B cell (primary cell): ENCODE measurements at regions not wholly inside any gene's neighbourhood (a gene's known extent, or its start where the extent isn't known, plus 50 kb on each side); places are given as distances from the start of the nearest gene placed in this dataset.

Experiments
- ATAC-seq: fragments of 200-7000 bp; cut with Tn5 transposase; one replicate; pipeline ENCODE4 v1.10.0; 2021; ENCODE audit warnings: low read depth, mild to moderate bottlenecking, moderate number of reproducible peaks, moderate library complexity
- CTCF ChIA-PET: fragments of 350-600 bp; sonication (Branson Sonifier 250); formaldehyde crosslinking; loops from one replicate; lab custom pipeline; 2021; ENCODE audit warnings: antibody characterized with exemption, inconsistent platforms; lab: Charles Lee
- POLR2A ChIA-PET: fragments of 350-600 bp; sonication (Branson Sonifier 250); formaldehyde crosslinking; loops from one replicate; lab custom pipeline; 2021; ENCODE audit warnings: antibody characterized with exemption; lab: Charles Lee
- DNase-seq: peaks from one replicate; pipeline ENCODE4 v3.0.0; 2013
- H2AFZ ChIP-seq: 2 replicates; pipeline ENCODE4 v1.6.1; 2012; ENCODE audit warnings: mild to moderate bottlenecking, low read depth, low read length; ENCODE audit not compliant: insufficient read depth, poor library complexity, severe bottlenecking
- H3K27ac ChIP-seq, 2 donors: 1 replicate in 1 of 2; 2 replicates in 1 of 2; pipeline ENCODE4 v1.5.1; 2012 to 2013; ENCODE audit warnings: low read length in 2 of 2, mild to moderate bottlenecking in 2 of 2, moderate library complexity in 1 of 2
- H3K27me3 ChIP-seq, 4 experiments: fragments of 200-600 bp in 1 of 4; sonication (generic) in 1 of 4; replicated peaks in 1 of 4; 1 replicate in 2 of 4; 2 replicates in 2 of 4; pipeline versions ENCODE4 v1.6.1 to v1.7.0; 2013 to 2016; ENCODE audit warnings: low read length in 3 of 4, mild to moderate bottlenecking in 2 of 4, mixed read lengths in 1 of 4, moderate library complexity in 1 of 4; ENCODE audit not compliant: insufficient read depth in 4 of 4, control insufficient read depth in 3 of 4; ENCODE audit errors: control extremely low read depth in 1 of 4
- H3K36me3 ChIP-seq, 2 experiments: replicated peaks in 1 of 2; 1 replicate in 1 of 2; 2 replicates in 1 of 2; pipeline versions ENCODE4 v1.6.1 to v1.7.1; 2013; ENCODE audit warnings: low read length in 1 of 2; ENCODE audit not compliant: insufficient read depth in 2 of 2, control insufficient read depth in 1 of 2; ENCODE audit errors: control extremely low read depth in 1 of 2, extremely low read depth in 1 of 2
- H3K4me1 ChIP-seq, 2 donors: fragments of 200-600 bp in 1 of 2; sonication (generic) in 1 of 2; 1 replicate in 1 of 2; 2 replicates in 1 of 2; pipeline versions ENCODE4 v1.5.1 to v1.6.1; 2013 to 2017; ENCODE audit warnings: low read length in 2 of 2; ENCODE audit not compliant: control insufficient read depth in 2 of 2, insufficient read depth in 2 of 2
- H3K4me2 ChIP-seq: replicated peaks from 2 replicates; pipeline ENCODE3; 2012; ENCODE audit warnings: mild to moderate bottlenecking, low read depth, low read length; ENCODE audit not compliant: poor library complexity, severe bottlenecking
- H3K4me3 ChIP-seq, 5 experiments: fragments of 200-600 bp in 1 of 5; sonication (generic) in 1 of 5; 1 replicate in 3 of 5; 2 replicates in 2 of 5; pipeline versions ENCODE4 v1.5.1 to v1.7.0; 2011 to 2016; ENCODE audit warnings: low read length in 4 of 5, mild to moderate bottlenecking in 4 of 5, low read depth in 2 of 5, control low read depth in 1 of 5, moderate library complexity in 1 of 5; ENCODE audit not compliant: insufficient read depth in 1 of 5; ENCODE audit errors: control extremely low read depth in 1 of 5, extremely low read depth in 1 of 5
- H3K79me2 ChIP-seq: fragments of 200-600 bp; sonication (generic); one replicate; pipeline ENCODE4 v1.6.0; 2016; ENCODE audit warnings: low read length; ENCODE audit not compliant: control insufficient read depth, insufficient read depth
- H3K9ac ChIP-seq: fragments of 200-600 bp; sonication (generic); 2 replicates; pipeline ENCODE4 v1.6.1; 2017; ENCODE audit warnings: mild to moderate bottlenecking, low read length, moderate library complexity
- H3K9me3 ChIP-seq, 3 donors: one replicate each; pipeline versions ENCODE4 v1.6.1 to v1.7.1; 2013; ENCODE audit warnings: low read length in 2 of 3; ENCODE audit not compliant: control insufficient read depth in 2 of 3, insufficient read depth in 1 of 3; ENCODE audit errors: control extremely low read depth in 1 of 3
- H4K20me1 ChIP-seq: 2 replicates; pipeline ENCODE4 v1.6.0; 2012; ENCODE audit warnings: mild to moderate bottlenecking, low read length; ENCODE audit not compliant: insufficient read depth, control insufficient read depth, poor library complexity, severe bottlenecking
- H3K27ac Mint-ChIP-seq: one replicate; pipeline ENCODE4 v1.8.0; 2021; ENCODE audit warnings: mixed read lengths
- H3K27me3 Mint-ChIP-seq: one replicate; pipeline ENCODE4 v1.8.0; 2021; ENCODE audit warnings: mixed read lengths
- H3K4me1 Mint-ChIP-seq: one replicate; pipeline ENCODE4 v1.8.0; 2021; ENCODE audit warnings: mixed read lengths
- H3K4me3 Mint-ChIP-seq: one replicate; pipeline ENCODE4 v1.8.0; 2021; ENCODE audit warnings: mixed read lengths
- H3K9me3 Mint-ChIP-seq: one replicate; pipeline ENCODE4 v1.8.0; 2022; ENCODE audit warnings: mixed read lengths; ENCODE audit not compliant: insufficient read depth
- CTCF ChIP-seq: fragments of 200-600 bp; IDR thresholded peaks from one replicate; pipeline ENCODE4 v1.8.0; 2022; ENCODE audit warnings: antibody characterized with exemption, mild to moderate bottlenecking
- EZH2 ChIP-seq: IDR thresholded peaks from 2 replicates; pipeline ENCODE4 v1.6.1; 2012; ENCODE audit warnings: borderline replicate concordance, low read depth, mild to moderate bottlenecking, moderate library complexity, low read length; ENCODE audit not compliant: insufficient read depth, poor library complexity, severe bottlenecking
- WGBS: methylation state at CpG from one replicate; pipeline ENCODE4 v1.1.5; 2013; ENCODE audit warnings: missing lambda C conversion rate; ENCODE audit not compliant: insufficient coverage; 5-methylcytosine and 5-hydroxymethylcytosine counted together
- intact Hi-C: fragments of 100-400 bp; cut with micrococcal nuclease; formaldehyde crosslinking; loops from one replicate; pipeline ENCODE4 v1.10.0; 2022

GRCh38 chrX:103440621-103441020, 64.3 kb downstream of the BEX3 start:
- Mint-ChIP-seq H3K4me3 (no peak overlapping the region), H3K9me3 (no peaks in the 10 kb centered on the region), H3K4me1 (no peaks in the 10 kb centered on the region), H3K27ac (no peak overlapping the region), H3K27me3 (no peaks in the 10 kb centered on the region)
- ATAC-seq = no peak
- H3K9ac ChIP-seq = no peak overlapping the region
- H4K20me1 ChIP-seq = no peaks in the 10 kb centered on the region
- no peaks in the 10 kb centered on the region for H3K36me3 ChIP-seq
- H3K4me1 ChIP-seq = no peaks in the 10 kb centered on the region
- no peak overlapping the region for H3K4me2 ChIP-seq
- H3K27ac ChIP-seq = no peak overlapping the region
- ChIA-PET POLR2A (no interaction called here), CTCF (no interaction called here)
- H3K4me3 ChIP-seq = no peak overlapping the region
- TF ChIP-seq CTCF = no peak
- no peaks in the 10 kb centered on the region for H3K27me3 ChIP-seq
- intact Hi-C loops = no loop called here
- no peak overlapping the region for H2AFZ ChIP-seq
- no peaks in the 10 kb centered on the region for H3K9me3 ChIP-seq
- no peaks in the 10 kb centered on the region for H3K79me2 ChIP-seq
- DNase-seq = no peak
- no CpG with 5 or more reads among the region's 2 CpGs for WGBS

GRCh38 chrX:103441878-103442535, 65.7 kb downstream of the BEX3 start:
- Histone ChIP-seq H3K4me3 (no peak overlapping the region), H3K9me3 (no peaks in the 10 kb centered on the region), H3K27me3 (no peaks in the 10 kb centered on the region), H3K4me1 (no peaks in the 10 kb centered on the region), H4K20me1 (no peaks in the 10 kb centered on the region), H3K79me2 (no peaks in the 10 kb centered on the region), H2AFZ (no peak overlapping the region), H3K9ac (no peak overlapping the region), H3K36me3 (no peaks in the 10 kb centered on the region), H3K4me2 (no peak overlapping the region), H3K27ac (no peak overlapping the region)
- Mint-ChIP-seq H3K27ac (no peak overlapping the region), H3K9me3 (no peaks in the 10 kb centered on the region), H3K4me1 (no peaks in the 10 kb centered on the region), H3K4me3 (no peak overlapping the region), H3K27me3 (no peaks in the 10 kb centered on the region)
- ChIA-PET POLR2A (no interaction called here), CTCF (no interaction called here)
- intact Hi-C loops = no loop called here
- TF ChIP-seq CTCF = no peak
- no peak for TF ChIP-seq EZH2
- no peak for DNase-seq
- no peak for ATAC-seq
- WGBS = 69% methylated on average over 2 of the region's 4 CpGs
